ENCODE measurements at regions not wholly inside any gene's neighbourhood (a gene's known extent, or its start where the extent isn't known, plus 50 kb on each side); places are given as distances from the start of the nearest gene placed in this dataset.

DNA sequence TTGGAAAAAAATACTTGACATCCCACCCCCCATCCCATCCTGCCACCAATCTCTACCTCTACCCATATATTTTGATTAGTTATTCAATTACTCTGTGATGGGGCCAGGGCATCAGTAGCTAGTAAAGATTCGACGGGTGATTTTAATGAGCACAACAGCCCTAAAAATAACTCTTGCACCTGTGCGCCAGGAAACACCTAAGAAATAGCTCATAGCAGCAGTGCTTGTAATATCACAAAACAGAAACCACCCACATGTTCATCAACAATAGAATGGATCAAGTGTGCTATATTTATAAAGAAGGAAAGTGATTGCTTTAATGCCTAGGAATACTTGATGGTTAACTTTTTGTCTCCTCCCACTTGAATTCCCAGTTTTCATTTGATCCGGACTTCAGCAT is 225.6 kb upstream of the LCORL start (continued):
- TF ChIP-seq, protein P1, sequence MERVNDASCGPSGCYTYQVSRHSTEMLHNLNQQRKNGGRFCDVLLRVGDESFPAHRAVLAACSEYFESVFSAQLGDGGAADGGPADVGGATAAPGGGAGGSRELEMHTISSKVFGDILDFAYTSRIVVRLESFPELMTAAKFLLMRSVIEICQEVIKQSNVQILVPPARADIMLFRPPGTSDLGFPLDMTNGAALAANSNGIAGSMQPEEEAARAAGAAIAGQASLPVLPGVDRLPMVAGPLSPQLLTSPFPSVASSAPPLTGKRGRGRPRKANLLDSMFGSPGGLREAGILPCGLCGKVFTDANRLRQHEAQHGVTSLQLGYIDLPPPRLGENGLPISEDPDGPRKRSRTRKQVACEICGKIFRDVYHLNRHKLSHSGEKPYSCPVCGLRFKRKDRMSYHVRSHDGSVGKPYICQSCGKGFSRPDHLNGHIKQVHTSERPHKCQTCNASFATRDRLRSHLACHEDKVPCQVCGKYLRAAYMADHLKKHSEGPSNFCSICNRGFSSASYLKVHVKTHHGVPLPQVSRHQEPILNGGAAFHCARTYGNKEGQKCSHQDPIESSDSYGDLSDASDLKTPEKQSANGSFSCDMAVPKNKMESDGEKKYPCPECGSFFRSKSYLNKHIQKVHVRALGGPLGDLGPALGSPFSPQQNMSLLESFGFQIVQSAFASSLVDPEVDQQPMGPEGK (CRISPR knock-in tag; IDR thresholded peaks at IDR 0.05; ENCODE audit: borderline replicate concordance): no peak
- no peak for TF ChIP-seq ISL1 (CRISPR knock-in tag; IDR thresholded peaks at IDR 0.05)
- TF ChIP-seq BACH2 (CRISPR knock-in tag; IDR thresholded peaks at IDR 0.05; ENCODE audit: borderline replicate concordance): no peak
- TF ChIP-seq ARNTL (CRISPR knock-in tag; IDR thresholded peaks at IDR 0.05; ENCODE audit: borderline replicate concordance, low read depth): no peak

DNA sequence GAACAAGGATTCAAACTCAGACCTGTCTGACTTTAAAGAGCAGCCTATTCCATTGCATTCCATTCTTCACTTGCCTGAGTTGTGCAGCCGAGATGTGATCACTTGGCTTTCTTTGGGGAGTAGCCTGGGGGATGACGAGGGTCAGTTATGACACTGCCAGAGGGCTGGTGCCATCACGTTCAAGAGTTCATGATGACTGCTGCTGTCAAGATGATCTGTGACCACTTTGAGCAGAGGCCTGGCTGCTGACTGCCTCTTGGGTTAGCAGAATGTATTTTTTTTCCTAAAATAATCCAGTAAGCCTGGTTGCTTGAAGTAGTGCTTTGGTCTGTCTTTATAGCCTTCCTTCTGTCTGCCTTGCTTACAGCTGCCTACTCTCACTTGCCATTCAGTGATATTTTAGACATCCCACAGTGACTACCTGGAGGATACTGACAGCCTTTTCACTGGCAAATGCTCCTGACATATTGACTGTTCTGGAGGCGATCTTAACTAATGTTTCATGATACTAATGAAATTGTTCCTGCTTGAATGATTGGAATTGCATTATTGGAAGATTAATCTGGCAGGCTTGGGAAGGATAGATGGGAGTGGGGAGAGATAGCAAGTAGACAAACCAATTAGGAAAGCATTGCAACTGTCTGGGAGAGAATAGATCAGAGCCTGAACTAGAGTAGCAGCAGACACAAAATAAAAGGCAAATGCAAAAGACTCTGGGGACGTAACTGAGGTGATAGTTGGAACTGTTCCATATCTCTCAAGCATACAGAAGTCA is 221.6 kb upstream of the LCORL start:
- no peak for TF ChIP-seq ZC3H10 (CRISPR knock-in tag; IDR thresholded peaks at IDR 0.05)
- no peak for TF ChIP-seq ZNF565 (CRISPR knock-in tag; conservative IDR thresholded peaks at IDR 0.05; ENCODE audit: low read depth)
- TF ChIP-seq GLIS3 (CRISPR knock-in tag; IDR thresholded peaks at IDR 0.05): no peak
- TF ChIP-seq, protein P2, sequence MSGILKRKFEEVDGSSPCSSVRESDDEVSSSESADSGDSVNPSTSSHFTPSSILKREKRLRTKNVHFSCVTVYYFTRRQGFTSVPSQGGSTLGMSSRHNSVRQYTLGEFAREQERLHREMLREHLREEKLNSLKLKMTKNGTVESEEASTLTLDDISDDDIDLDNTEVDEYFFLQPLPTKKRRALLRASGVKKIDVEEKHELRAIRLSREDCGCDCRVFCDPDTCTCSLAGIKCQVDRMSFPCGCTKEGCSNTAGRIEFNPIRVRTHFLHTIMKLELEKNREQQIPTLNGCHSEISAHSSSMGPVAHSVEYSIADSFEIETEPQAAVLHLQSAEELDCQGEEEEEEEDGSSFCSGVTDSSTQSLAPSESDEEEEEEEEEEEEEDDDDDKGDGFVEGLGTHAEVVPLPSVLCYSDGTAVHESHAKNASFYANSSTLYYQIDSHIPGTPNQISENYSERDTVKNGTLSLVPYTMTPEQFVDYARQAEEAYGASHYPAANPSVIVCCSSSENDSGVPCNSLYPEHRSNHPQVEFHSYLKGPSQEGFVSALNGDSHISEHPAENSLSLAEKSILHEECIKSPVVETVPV (CRISPR knock-in tag; IDR thresholded peaks at IDR 0.05): no peak
- TF ChIP-seq ARNTL (CRISPR knock-in tag; IDR thresholded peaks at IDR 0.05; ENCODE audit: borderline replicate concordance, low read depth): no peak
- TF ChIP-seq ZNF70 (CRISPR knock-in tag; IDR thresholded peaks at IDR 0.05): no peak
- TF ChIP-seq, protein P3, sequence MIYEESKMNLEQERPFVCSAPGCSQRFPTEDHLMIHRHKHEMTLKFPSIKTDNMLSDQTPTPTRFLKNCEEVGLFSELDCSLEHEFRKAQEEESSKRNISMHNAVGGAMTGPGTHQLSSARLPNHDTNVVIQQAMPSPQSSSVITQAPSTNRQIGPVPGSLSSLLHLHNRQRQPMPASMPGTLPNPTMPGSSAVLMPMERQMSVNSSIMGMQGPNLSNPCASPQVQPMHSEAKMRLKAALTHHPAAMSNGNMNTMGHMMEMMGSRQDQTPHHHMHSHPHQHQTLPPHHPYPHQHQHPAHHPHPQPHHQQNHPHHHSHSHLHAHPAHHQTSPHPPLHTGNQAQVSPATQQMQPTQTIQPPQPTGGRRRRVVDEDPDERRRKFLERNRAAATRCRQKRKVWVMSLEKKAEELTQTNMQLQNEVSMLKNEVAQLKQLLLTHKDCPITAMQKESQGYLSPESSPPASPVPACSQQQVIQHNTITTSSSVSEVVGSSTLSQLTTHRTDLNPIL (CRISPR knock-in tag; IDR thresholded peaks at IDR 0.05; ENCODE audit: low read depth): no peak
- no peak for TF ChIP-seq ZFP3 (CRISPR knock-in tag; IDR thresholded peaks at IDR 0.05)
- TF ChIP-seq CSDC2 (CRISPR knock-in tag; IDR thresholded peaks at IDR 0.05): no peak
- TF ChIP-seq, protein P1 (CRISPR knock-in tag; IDR thresholded peaks at IDR 0.05; ENCODE audit: borderline replicate concordance): no peak
- TF ChIP-seq, protein P4, sequence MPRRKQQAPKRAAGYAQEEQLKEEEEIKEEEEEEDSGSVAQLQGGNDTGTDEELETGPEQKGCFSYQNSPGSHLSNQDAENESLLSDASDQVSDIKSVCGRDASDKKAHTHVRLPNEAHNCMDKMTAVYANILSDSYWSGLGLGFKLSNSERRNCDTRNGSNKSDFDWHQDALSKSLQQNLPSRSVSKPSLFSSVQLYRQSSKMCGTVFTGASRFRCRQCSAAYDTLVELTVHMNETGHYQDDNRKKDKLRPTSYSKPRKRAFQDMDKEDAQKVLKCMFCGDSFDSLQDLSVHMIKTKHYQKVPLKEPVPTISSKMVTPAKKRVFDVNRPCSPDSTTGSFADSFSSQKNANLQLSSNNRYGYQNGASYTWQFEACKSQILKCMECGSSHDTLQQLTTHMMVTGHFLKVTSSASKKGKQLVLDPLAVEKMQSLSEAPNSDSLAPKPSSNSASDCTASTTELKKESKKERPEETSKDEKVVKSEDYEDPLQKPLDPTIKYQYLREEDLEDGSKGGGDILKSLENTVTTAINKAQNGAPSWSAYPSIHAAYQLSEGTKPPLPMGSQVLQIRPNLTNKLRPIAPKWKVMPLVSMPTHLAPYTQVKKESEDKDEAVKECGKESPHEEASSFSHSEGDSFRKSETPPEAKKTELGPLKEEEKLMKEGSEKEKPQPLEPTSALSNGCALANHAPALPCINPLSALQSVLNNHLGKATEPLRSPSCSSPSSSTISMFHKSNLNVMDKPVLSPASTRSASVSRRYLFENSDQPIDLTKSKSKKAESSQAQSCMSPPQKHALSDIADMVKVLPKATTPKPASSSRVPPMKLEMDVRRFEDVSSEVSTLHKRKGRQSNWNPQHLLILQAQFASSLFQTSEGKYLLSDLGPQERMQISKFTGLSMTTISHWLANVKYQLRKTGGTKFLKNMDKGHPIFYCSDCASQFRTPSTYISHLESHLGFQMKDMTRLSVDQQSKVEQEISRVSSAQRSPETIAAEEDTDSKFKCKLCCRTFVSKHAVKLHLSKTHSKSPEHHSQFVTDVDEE (CRISPR knock-in tag; IDR thresholded peaks at IDR 0.05): no peak
- no peak for ATAC-seq

DNA sequence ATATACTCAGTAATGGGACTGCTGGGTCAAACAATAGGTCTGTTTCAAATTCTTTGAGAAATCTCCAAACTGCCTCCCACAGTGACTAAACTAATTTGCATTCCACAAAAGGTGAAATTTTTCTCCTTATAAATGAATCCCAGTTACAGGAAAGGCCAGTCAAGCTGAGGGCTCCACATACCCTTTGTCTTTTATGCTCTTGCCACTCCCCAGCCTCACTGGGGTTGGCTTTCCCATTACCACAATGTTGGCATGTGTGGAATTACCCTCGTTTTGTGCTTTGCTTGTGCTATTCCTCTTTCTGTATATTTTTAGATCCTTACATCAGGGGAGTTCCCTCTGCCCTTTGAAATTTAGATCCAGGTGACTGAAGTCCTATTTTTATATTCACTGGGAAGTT is 220.2 kb upstream of the LCORL start:
- no peak for ATAC-seq
- TF ChIP-seq, protein P2 (CRISPR knock-in tag; IDR thresholded peaks at IDR 0.05): no peak
- TF ChIP-seq, protein P5, sequence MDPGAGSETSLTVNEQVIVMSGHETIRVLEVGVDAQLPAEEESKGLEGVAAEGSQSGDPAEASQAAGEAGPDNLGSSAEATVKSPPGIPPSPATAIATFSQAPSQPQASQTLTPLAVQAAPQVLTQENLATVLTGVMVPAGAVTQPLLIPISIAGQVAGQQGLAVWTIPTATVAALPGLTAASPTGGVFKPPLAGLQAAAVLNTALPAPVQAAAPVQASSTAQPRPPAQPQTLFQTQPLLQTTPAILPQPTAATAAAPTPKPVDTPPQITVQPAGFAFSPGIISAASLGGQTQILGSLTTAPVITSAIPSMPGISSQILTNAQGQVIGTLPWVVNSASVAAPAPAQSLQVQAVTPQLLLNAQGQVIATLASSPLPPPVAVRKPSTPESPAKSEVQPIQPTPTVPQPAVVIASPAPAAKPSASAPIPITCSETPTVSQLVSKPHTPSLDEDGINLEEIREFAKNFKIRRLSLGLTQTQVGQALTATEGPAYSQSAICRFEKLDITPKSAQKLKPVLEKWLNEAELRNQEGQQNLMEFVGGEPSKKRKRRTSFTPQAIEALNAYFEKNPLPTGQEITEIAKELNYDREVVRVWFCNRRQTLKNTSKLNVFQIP (CRISPR knock-in tag; IDR thresholded peaks at IDR 0.05; ENCODE audit: borderline replicate concordance, low read depth): no peak
- TF ChIP-seq CSDC2 (CRISPR knock-in tag; IDR thresholded peaks at IDR 0.05): no peak
- TF ChIP-seq, protein P4 (CRISPR knock-in tag; IDR thresholded peaks at IDR 0.05): no peak
- no peak for TF ChIP-seq OSR1 (CRISPR knock-in tag; IDR thresholded peaks at IDR 0.05)

Measured in SK-N-SH treated with all-trans-retinoic acid at 6 μM for 48 hours (cell line).